H1 (cell line): ENCODE measurements at regions not wholly inside any gene's neighbourhood (a gene's known extent, or its start where the extent isn't known, plus 50 kb on each side); places are given as distances from the start of the nearest gene placed in this dataset.

Experiments
- CEBPB ChIP-seq: IDR thresholded peaks from 2 replicates; pipeline ENCODE4 v1.6.1; 2012; ENCODE audit warnings: low read depth, low read length
- CTCF ChIP-seq, 3 experiments: IDR thresholded peaks; 1 replicate in 2 of 3; 2 replicates in 1 of 3; pipeline versions ENCODE4 v1.5.1 to v1.6.1; 2011; ENCODE audit warnings: low read length in 3 of 3, mild to moderate bottlenecking in 3 of 3, inconsistent platforms in 2 of 3, low read depth in 1 of 3, moderate library complexity in 1 of 3; ENCODE audit not compliant: insufficient read depth in 1 of 3; ENCODE audit errors: control extremely low read depth in 1 of 3
- GABPA ChIP-seq: IDR thresholded peaks from 2 replicates; pipeline ENCODE4 v1.6.1; 2011; ENCODE audit warnings: mild to moderate bottlenecking, low read length, moderate library complexity, borderline replicate concordance; ENCODE audit not compliant: insufficient read depth
- KDM5A ChIP-seq: fragments of 200-600 bp; IDR thresholded peaks from 2 replicates; pipeline ENCODE4 v1.7.1; 2012; ENCODE audit warnings: mild to moderate bottlenecking, low read length, inconsistent platforms, mixed read lengths
- POLR2A ChIP-seq, 2 experiments: IDR thresholded peaks; 1 replicate in 1 of 2; 2 replicates in 1 of 2; pipeline ENCODE4 v1.6.1; 2011; ENCODE audit warnings: low read depth in 2 of 2, low read length in 2 of 2, mild to moderate bottlenecking in 2 of 2; ENCODE audit errors: control extremely low read depth in 1 of 2
- RAD21 ChIP-seq, 2 experiments: IDR thresholded peaks in 1 of 2; conservative IDR thresholded peaks in 1 of 2; 2 replicates each; pipeline ENCODE4 v1.6.1; 2011; ENCODE audit warnings: low read depth in 2 of 2, low read length in 2 of 2, improper control_type of control experiment in 1 of 2, inconsistent platforms in 1 of 2, mild to moderate bottlenecking in 1 of 2, moderate library complexity in 1 of 2
- SAP30 ChIP-seq: fragments of 300-600 bp; sonication (generic); IDR thresholded peaks from 2 replicates; pipeline ENCODE4 v1.7.1; 2012; ENCODE audit warnings: low read length, moderate library complexity, mild to moderate bottlenecking, inconsistent platforms; ENCODE audit not compliant: insufficient read depth, insufficient replicate concordance
- TCF12 ChIP-seq: IDR thresholded peaks from 2 replicates; pipeline ENCODE4 v1.6.1; 2011; ENCODE audit warnings: low read depth, mild to moderate bottlenecking, low read length

GRCh38 chr7:132635127-132635526 is 58.9 kb upstream of the PLXNA4 start:
- no peak for TF ChIP-seq RAD21 (IDR thresholded peaks at IDR 0.05 in 1 of 2, conservative IDR thresholded peaks at IDR 0.05 in 1 of 2; ENCODE audit: low read depth in 2 of 2, low read length in 2 of 2)
- no peak for TF ChIP-seq CTCF (IDR thresholded peaks at IDR 0.05; ENCODE audit: control extremely low read depth in 1 of 3, insufficient read depth in 1 of 3, low read depth in 1 of 3, low read length in 3 of 3)
- no peak for TF ChIP-seq GABPA
- TF ChIP-seq POLR2A (IDR thresholded peaks at IDR 0.05; ENCODE audit: control extremely low read depth in 1 of 2, low read depth in 2 of 2, low read length in 2 of 2), result no peak
- TF ChIP-seq KDM5A, result no peak
- TF ChIP-seq CEBPB, result no peak
- no peak for TF ChIP-seq SAP30
- no peak for TF ChIP-seq TCF12
